ENCODE measurements at regions not wholly inside any gene's neighbourhood (a gene's known extent, or its start where the extent isn't known, plus 50 kb on each side); places are given as distances from the start of the nearest gene placed in this dataset.

- no peak for TF ChIP-seq CTCF (IDR thresholded peaks at IDR 0.05)
- no peak for TF ChIP-seq POLR2A (IDR thresholded peaks at IDR 0.05)
These were observed 57.6 kb upstream of the GATA2 start for GRCh38 chr3:128550471-128551126.

Data from body of pancreas (tissue), 4 donors.